ENCODE measurements at regions not wholly inside any gene's neighbourhood (a gene's known extent, or its start where the extent isn't known, plus 50 kb on each side); places are given as distances from the start of the nearest gene placed in this dataset.

DNA sequence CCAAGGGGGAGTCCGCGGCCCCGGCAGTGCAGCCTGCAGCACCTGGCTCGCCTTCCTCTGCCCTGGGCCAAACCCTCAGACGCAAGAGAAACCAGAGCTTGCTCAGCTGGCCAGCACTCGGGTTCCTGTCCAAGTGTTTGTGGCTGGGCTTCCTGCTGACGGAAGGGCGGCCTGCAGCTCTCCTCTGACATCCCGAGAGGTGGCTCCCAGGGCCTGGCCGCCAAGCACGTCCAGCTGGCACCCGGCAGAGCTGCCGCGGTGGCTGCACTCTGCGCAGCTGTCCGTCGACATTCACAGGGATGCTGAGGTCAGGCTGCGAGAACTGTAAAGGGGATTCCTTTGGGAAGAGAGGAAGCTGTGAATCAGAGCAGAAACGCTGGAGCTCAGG is 85.6 kb downstream of the CPN2 start:
- TF ChIP-seq YY1 (IDR thresholded peaks at IDR 0.05; ENCODE audit: insufficient read depth, insufficient read length), result no peak
- no peak for TF ChIP-seq ZNF274 (IDR thresholded peaks at IDR 0.05; ENCODE audit: low read depth, low read length)
- no peak for TF ChIP-seq SUZ12 (IDR thresholded peaks at IDR 0.05; ENCODE audit: extremely low read depth, insufficient read depth, insufficient read length)
